B cell (primary cell): ENCODE measurements at regions not wholly inside any gene's neighbourhood (a gene's known extent, or its start where the extent isn't known, plus 50 kb on each side); places are given as distances from the start of the nearest gene placed in this dataset.
"Not testable (repeated sequence)": the region's sequence is repeated elsewhere in the genome, so short reads cannot be mapped to it uniquely, and the experiment has no call there.

Source experiments
- ATAC-seq: fragments of 200-7000 bp; cut with Tn5 transposase; one replicate; pipeline ENCODE4 v1.10.0; 2021; ENCODE audit warnings: low read depth, mild to moderate bottlenecking, moderate number of reproducible peaks, moderate library complexity
- CTCF ChIA-PET: fragments of 350-600 bp; sonication (Branson Sonifier 250); formaldehyde crosslinking; loops from one replicate; lab custom pipeline; 2021; ENCODE audit warnings: antibody characterized with exemption, inconsistent platforms; lab: Charles Lee
- POLR2A ChIA-PET: fragments of 350-600 bp; sonication (Branson Sonifier 250); formaldehyde crosslinking; loops from one replicate; lab custom pipeline; 2021; ENCODE audit warnings: antibody characterized with exemption; lab: Charles Lee
- DNase-seq: peaks from one replicate; pipeline ENCODE4 v3.0.0; 2013
- H2AFZ ChIP-seq: 2 replicates; pipeline ENCODE4 v1.6.1; 2012; ENCODE audit warnings: mild to moderate bottlenecking, low read depth, low read length; ENCODE audit not compliant: insufficient read depth, poor library complexity, severe bottlenecking
- H3K27ac ChIP-seq, 2 donors: 1 replicate in 1 of 2; 2 replicates in 1 of 2; pipeline ENCODE4 v1.5.1; 2012 to 2013; ENCODE audit warnings: low read length in 2 of 2, mild to moderate bottlenecking in 2 of 2, moderate library complexity in 1 of 2
- H3K27me3 ChIP-seq, 4 experiments: fragments of 200-600 bp in 1 of 4; sonication (generic) in 1 of 4; replicated peaks in 1 of 4; 1 replicate in 2 of 4; 2 replicates in 2 of 4; pipeline versions ENCODE4 v1.6.1 to v1.7.0; 2013 to 2016; ENCODE audit warnings: low read length in 3 of 4, mild to moderate bottlenecking in 2 of 4, mixed read lengths in 1 of 4, moderate library complexity in 1 of 4; ENCODE audit not compliant: insufficient read depth in 4 of 4, control insufficient read depth in 3 of 4; ENCODE audit errors: control extremely low read depth in 1 of 4
- H3K36me3 ChIP-seq, 2 experiments: replicated peaks in 1 of 2; 1 replicate in 1 of 2; 2 replicates in 1 of 2; pipeline versions ENCODE4 v1.6.1 to v1.7.1; 2013; ENCODE audit warnings: low read length in 1 of 2; ENCODE audit not compliant: insufficient read depth in 2 of 2, control insufficient read depth in 1 of 2; ENCODE audit errors: control extremely low read depth in 1 of 2, extremely low read depth in 1 of 2
- H3K4me1 ChIP-seq, 2 donors: fragments of 200-600 bp in 1 of 2; sonication (generic) in 1 of 2; 1 replicate in 1 of 2; 2 replicates in 1 of 2; pipeline versions ENCODE4 v1.5.1 to v1.6.1; 2013 to 2017; ENCODE audit warnings: low read length in 2 of 2; ENCODE audit not compliant: control insufficient read depth in 2 of 2, insufficient read depth in 2 of 2
- H3K4me2 ChIP-seq: replicated peaks from 2 replicates; pipeline ENCODE3; 2012; ENCODE audit warnings: mild to moderate bottlenecking, low read depth, low read length; ENCODE audit not compliant: poor library complexity, severe bottlenecking
- H3K4me3 ChIP-seq, 5 experiments: fragments of 200-600 bp in 1 of 5; sonication (generic) in 1 of 5; 1 replicate in 3 of 5; 2 replicates in 2 of 5; pipeline versions ENCODE4 v1.5.1 to v1.7.0; 2011 to 2016; ENCODE audit warnings: low read length in 4 of 5, mild to moderate bottlenecking in 4 of 5, low read depth in 2 of 5, control low read depth in 1 of 5, moderate library complexity in 1 of 5; ENCODE audit not compliant: insufficient read depth in 1 of 5; ENCODE audit errors: control extremely low read depth in 1 of 5, extremely low read depth in 1 of 5
- H3K79me2 ChIP-seq: fragments of 200-600 bp; sonication (generic); one replicate; pipeline ENCODE4 v1.6.0; 2016; ENCODE audit warnings: low read length; ENCODE audit not compliant: control insufficient read depth, insufficient read depth
- H3K9ac ChIP-seq: fragments of 200-600 bp; sonication (generic); 2 replicates; pipeline ENCODE4 v1.6.1; 2017; ENCODE audit warnings: mild to moderate bottlenecking, low read length, moderate library complexity
- H3K9me3 ChIP-seq, 3 donors: one replicate each; pipeline versions ENCODE4 v1.6.1 to v1.7.1; 2013; ENCODE audit warnings: low read length in 2 of 3; ENCODE audit not compliant: control insufficient read depth in 2 of 3, insufficient read depth in 1 of 3; ENCODE audit errors: control extremely low read depth in 1 of 3
- H4K20me1 ChIP-seq: 2 replicates; pipeline ENCODE4 v1.6.0; 2012; ENCODE audit warnings: mild to moderate bottlenecking, low read length; ENCODE audit not compliant: insufficient read depth, control insufficient read depth, poor library complexity, severe bottlenecking
- H3K27ac Mint-ChIP-seq: one replicate; pipeline ENCODE4 v1.8.0; 2021; ENCODE audit warnings: mixed read lengths
- H3K27me3 Mint-ChIP-seq: one replicate; pipeline ENCODE4 v1.8.0; 2021; ENCODE audit warnings: mixed read lengths
- H3K4me1 Mint-ChIP-seq: one replicate; pipeline ENCODE4 v1.8.0; 2021; ENCODE audit warnings: mixed read lengths
- H3K4me3 Mint-ChIP-seq: one replicate; pipeline ENCODE4 v1.8.0; 2021; ENCODE audit warnings: mixed read lengths
- H3K9me3 Mint-ChIP-seq: one replicate; pipeline ENCODE4 v1.8.0; 2022; ENCODE audit warnings: mixed read lengths; ENCODE audit not compliant: insufficient read depth
- EZH2 ChIP-seq: IDR thresholded peaks from 2 replicates; pipeline ENCODE4 v1.6.1; 2012; ENCODE audit warnings: borderline replicate concordance, low read depth, mild to moderate bottlenecking, moderate library complexity, low read length; ENCODE audit not compliant: insufficient read depth, poor library complexity, severe bottlenecking
- WGBS: methylation state at CpG from one replicate; pipeline ENCODE4 v1.1.5; 2013; ENCODE audit warnings: missing lambda C conversion rate; ENCODE audit not compliant: insufficient coverage; 5-methylcytosine and 5-hydroxymethylcytosine counted together
- intact Hi-C: fragments of 100-400 bp; cut with micrococcal nuclease; formaldehyde crosslinking; loops from one replicate; pipeline ENCODE4 v1.10.0; 2022
- TF ChIP-seq, protein P1 (sequence below): fragments of 200-600 bp; IDR thresholded peaks from one replicate; pipeline ENCODE4 v1.8.0; 2022; ENCODE audit warnings: antibody characterized with exemption, mild to moderate bottlenecking

DNA sequence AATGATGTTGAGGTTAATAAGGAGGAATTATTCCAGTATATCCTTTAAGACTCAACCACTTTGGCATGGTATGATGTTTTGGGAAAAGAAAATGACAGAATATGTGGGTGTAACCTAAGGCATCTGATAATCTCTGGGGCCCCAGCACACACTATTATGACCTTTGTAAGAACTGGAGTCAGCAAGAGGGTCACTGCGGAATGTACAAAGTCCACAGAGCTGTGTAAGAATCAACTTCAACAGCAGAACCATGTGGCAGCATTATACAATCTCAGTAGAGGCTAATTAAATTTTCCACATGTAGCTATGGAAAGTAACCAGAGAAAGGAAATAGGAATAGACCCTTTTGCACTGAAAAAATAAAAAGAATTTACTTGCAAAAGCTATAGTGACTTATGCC is 445.1 kb upstream of the UBE2E3 start:
- Histone ChIP-seq H3K4me2 (no peak overlapping the region), H3K4me1 (no peaks in the 10 kb centered on the region), H2AFZ (no peak overlapping the region), H4K20me1 (no peaks in the 10 kb centered on the region), H3K36me3 (no peaks in the 10 kb centered on the region), H3K9me3 (peaks cover 0 to 3% (median 0%) of the 10 kb centered on the region in 3 donors), H3K27me3 (no peaks in the 10 kb centered on the region), H3K79me2 (no peaks in the 10 kb centered on the region), H3K27ac (no peak overlapping the region), H3K4me3 (no peak overlapping the region), H3K9ac (no peak overlapping the region)
- TF ChIP-seq EZH2, result no peak
- TF ChIP-seq, protein P1, sequence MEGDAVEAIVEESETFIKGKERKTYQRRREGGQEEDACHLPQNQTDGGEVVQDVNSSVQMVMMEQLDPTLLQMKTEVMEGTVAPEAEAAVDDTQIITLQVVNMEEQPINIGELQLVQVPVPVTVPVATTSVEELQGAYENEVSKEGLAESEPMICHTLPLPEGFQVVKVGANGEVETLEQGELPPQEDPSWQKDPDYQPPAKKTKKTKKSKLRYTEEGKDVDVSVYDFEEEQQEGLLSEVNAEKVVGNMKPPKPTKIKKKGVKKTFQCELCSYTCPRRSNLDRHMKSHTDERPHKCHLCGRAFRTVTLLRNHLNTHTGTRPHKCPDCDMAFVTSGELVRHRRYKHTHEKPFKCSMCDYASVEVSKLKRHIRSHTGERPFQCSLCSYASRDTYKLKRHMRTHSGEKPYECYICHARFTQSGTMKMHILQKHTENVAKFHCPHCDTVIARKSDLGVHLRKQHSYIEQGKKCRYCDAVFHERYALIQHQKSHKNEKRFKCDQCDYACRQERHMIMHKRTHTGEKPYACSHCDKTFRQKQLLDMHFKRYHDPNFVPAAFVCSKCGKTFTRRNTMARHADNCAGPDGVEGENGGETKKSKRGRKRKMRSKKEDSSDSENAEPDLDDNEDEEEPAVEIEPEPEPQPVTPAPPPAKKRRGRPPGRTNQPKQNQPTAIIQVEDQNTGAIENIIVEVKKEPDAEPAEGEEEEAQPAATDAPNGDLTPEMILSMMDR, result no peak
- ChIA-PET CTCF (no interaction called here), POLR2A (no interaction called here)
- intact Hi-C loops, result no loop called here
- DNase-seq (no peak), ATAC-seq (no peak)
- Mint-ChIP-seq H3K4me3 (no peak overlapping the region), H3K27ac (no peak overlapping the region), H3K4me1 (no peaks in the 10 kb centered on the region), H3K27me3 (peaks cover 7% of the 10 kb centered on the region), H3K9me3 (no peaks in the 10 kb centered on the region)
- 100% methylated on average over 1 of the region's 1 CpG for WGBS

DNA sequence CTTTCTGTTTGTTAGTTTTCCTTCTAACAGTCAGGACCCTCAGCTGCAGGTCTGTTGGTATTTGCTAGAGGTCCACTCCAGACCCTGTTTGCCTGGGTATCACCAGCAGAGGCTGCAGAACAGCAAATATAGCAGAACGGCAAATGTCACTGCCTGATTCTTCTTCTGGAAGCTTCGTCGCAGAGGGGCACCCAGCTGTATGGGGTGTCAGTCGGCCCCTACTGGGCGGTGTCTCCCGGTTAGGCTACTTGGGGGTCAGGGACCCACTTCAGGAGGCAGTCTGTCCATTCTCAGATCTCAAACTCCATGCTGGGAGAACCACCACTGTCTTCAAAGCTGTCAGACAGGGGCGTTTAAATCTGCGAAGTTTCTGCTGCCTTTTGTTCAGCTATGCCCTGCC is 448.6 kb upstream of the UBE2E3 start:
- H3K27ac Mint-ChIP-seq, H3K27me3 ChIP-seq, H2AFZ ChIP-seq, CTCF ChIA-PET, H3K4me3 Mint-ChIP-seq, H4K20me1 ChIP-seq, H3K4me1 ChIP-seq, DNase-seq, H3K9me3 ChIP-seq, intact Hi-C loops, H3K9me3 Mint-ChIP-seq, H3K4me3 ChIP-seq, H3K4me1 Mint-ChIP-seq, H3K4me2 ChIP-seq, H3K27ac ChIP-seq, ATAC-seq, H3K9ac ChIP-seq, H3K27me3 Mint-ChIP-seq, H3K79me2 ChIP-seq, POLR2A ChIA-PET, H3K36me3 ChIP-seq: not testable (repeated sequence)
- WGBS, result 94% methylated on average over 8 of the region's 8 CpGs
